ENCODE measurements at regions not wholly inside any gene's neighbourhood (a gene's known extent, or its start where the extent isn't known, plus 50 kb on each side); places are given as distances from the start of the nearest gene placed in this dataset.
"Not testable (repeated sequence)": the region's sequence is repeated elsewhere in the genome, so short reads cannot be mapped to it uniquely, and the experiment has no call there.

GRCh38 chr4:134691915-134692314, 490.3 kb upstream of the PABPC4L start:
- DNase-seq: no peak

- DNase-seq: no peak
Observed at GRCh38 chr4:134687646-134688628, 486.3 kb upstream of the PABPC4L start.

- DNase-seq: no peak
Observed at GRCh38 chr4:134677209-134677814, 475.7 kb upstream of the PABPC4L start.

- no peak for DNase-seq
Observed at GRCh38 chr4:134668237-134668636, 466.6 kb upstream of the PABPC4L start.

GRCh38 chr4:134666640-134667039, 465.1 kb upstream of the PABPC4L start:
- DNase-seq: no peak

GRCh38 chr4:134665429-134665828, 463.8 kb upstream of the PABPC4L start:
- DNase-seq: no peak

- no peak for DNase-seq
Observed at GRCh38 chr4:134663742-134664141, 462.2 kb upstream of the PABPC4L start.

- no peak for DNase-seq
Observed at GRCh38 chr4:134650461-134650860, 448.9 kb upstream of the PABPC4L start.

GRCh38 chr4:134645778-134646177, 444.2 kb upstream of the PABPC4L start:
- DNase-seq: no peak

- no peak for DNase-seq
Observed at GRCh38 chr4:134636338-134637051, 434.9 kb upstream of the PABPC4L start.

- no peak for DNase-seq
Observed at GRCh38 chr4:134634301-134634700, 432.7 kb upstream of the PABPC4L start.

- no peak for DNase-seq
Observed at GRCh38 chr4:134632056-134632455, 430.5 kb upstream of the PABPC4L start.

- no peak for DNase-seq
Observed at GRCh38 chr4:134628066-134628465, 426.5 kb upstream of the PABPC4L start.

GRCh38 chr4:134627366-134627765, 425.8 kb upstream of the PABPC4L start:
- no peak for DNase-seq

- no peak for DNase-seq
Observed at GRCh38 chr4:134624365-134624764, 422.8 kb upstream of the PABPC4L start.

- not testable (repeated sequence) for DNase-seq
Observed at GRCh38 chr4:134622626-134623575, 421.3 kb upstream of the PABPC4L start.

- no peak for DNase-seq
Observed at GRCh38 chr4:134622199-134622598, 420.6 kb upstream of the PABPC4L start.

GRCh38 chr4:134621715-134622114, 420.1 kb upstream of the PABPC4L start:
- not testable (repeated sequence) for DNase-seq

- no peak for DNase-seq
Observed at GRCh38 chr4:134610956-134611355, 409.4 kb upstream of the PABPC4L start.

GRCh38 chr4:134610172-134610571, 408.6 kb upstream of the PABPC4L start:
- no peak for DNase-seq

- DNase-seq: no peak
Observed at GRCh38 chr4:134601706-134602105, 400.1 kb upstream of the PABPC4L start.

- no peak for DNase-seq
Observed at GRCh38 chr4:134591326-134591725, 389.7 kb upstream of the PABPC4L start.
